ENCODE measurements at regions not wholly inside any gene's neighbourhood (a gene's known extent, or its start where the extent isn't known, plus 50 kb on each side); places are given as distances from the start of the nearest gene placed in this dataset.

DNA sequence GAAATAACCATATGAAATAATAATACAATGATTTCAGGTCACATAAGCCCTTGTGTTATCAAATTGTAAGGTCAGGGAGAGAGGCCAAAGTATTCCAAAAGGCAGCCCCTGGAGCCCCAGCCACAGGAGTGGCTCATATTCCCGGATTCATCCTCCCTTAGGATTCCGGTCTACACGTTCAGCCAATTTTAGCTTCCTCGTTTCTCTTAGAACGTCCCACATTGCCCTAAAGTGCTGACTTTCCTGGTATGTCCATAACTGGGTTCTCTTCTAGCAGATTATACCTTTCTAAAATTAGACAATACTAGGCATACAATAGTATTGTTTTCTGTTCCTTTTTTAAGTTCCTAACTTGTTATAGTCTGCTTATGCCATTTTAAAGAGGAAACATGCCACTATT is 192.7 kb upstream of the NOX3 start:
- TF ChIP-seq EZH2 (IDR thresholded peaks at IDR 0.05; ENCODE audit: borderline replicate concordance, insufficient read depth, low read length, poor library complexity, severe bottlenecking) (no peak), RAD21 (conservative IDR thresholded peaks at IDR 0.05) (no peak), TAF1 (IDR thresholded peaks at IDR 0.05; ENCODE audit: low read depth) (no peak), POLR2AphosphoS5 (IDR thresholded peaks at IDR 0.05) (no peak)
- TF ChIP-seq, protein P1, sequence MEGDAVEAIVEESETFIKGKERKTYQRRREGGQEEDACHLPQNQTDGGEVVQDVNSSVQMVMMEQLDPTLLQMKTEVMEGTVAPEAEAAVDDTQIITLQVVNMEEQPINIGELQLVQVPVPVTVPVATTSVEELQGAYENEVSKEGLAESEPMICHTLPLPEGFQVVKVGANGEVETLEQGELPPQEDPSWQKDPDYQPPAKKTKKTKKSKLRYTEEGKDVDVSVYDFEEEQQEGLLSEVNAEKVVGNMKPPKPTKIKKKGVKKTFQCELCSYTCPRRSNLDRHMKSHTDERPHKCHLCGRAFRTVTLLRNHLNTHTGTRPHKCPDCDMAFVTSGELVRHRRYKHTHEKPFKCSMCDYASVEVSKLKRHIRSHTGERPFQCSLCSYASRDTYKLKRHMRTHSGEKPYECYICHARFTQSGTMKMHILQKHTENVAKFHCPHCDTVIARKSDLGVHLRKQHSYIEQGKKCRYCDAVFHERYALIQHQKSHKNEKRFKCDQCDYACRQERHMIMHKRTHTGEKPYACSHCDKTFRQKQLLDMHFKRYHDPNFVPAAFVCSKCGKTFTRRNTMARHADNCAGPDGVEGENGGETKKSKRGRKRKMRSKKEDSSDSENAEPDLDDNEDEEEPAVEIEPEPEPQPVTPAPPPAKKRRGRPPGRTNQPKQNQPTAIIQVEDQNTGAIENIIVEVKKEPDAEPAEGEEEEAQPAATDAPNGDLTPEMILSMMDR (IDR thresholded peaks at IDR 0.05; ENCODE audit: poor library complexity, severe bottlenecking) = no peak

Measured in neural cell (in vitro differentiated cells).